GM18861 (cell line): ENCODE measurements at regions not wholly inside any gene's neighbourhood (a gene's known extent, or its start where the extent isn't known, plus 50 kb on each side); places are given as distances from the start of the nearest gene placed in this dataset.

Experiments used
- ATAC-seq: cut with Tn5 transposase; IDR thresholded peaks from one replicate; pipeline ENCODE4 v1.9.1; 2021; ENCODE audit not compliant: unreplicated experiment

GRCh38 chr12:4857472-4858291, 52.0 kb upstream of the KCNA1 start:
- ATAC-seq, result peak; percentile 61

- ATAC-seq, result no peak
Observed at GRCh38 chr12:4858386-4858785, 51.3 kb upstream of the KCNA1 start.

- ATAC-seq, result no peak
Observed at GRCh38 chr12:4859478-4860210, 50.1 kb upstream of the KCNA1 start.
